ENCODE measurements at regions not wholly inside any gene's neighbourhood (a gene's known extent, or its start where the extent isn't known, plus 50 kb on each side); places are given as distances from the start of the nearest gene placed in this dataset.

GRCh38 chr18:77857678-77858655, 608.3 kb downstream of the GALR1 start:
- TF ChIP-seq CTCF (IDR thresholded peaks at IDR 0.05; ENCODE audit: unreplicated experiment), result no peak
- BruUV-seq (replicated peaks), result no TSS peak
- Mint-ChIP-seq H3K27ac (ENCODE audit: low read depth, unreplicated experiment) (no peak overlapping the region), H3K4me1 (ENCODE audit: insufficient read depth, unreplicated experiment) (no peaks in the 10 kb centered on the region), H3K36me3 (ENCODE audit: insufficient read depth, unreplicated experiment) (no peaks in the 10 kb centered on the region), H3K9me3 (ENCODE audit: unreplicated experiment) (peaks cover 12% of the 10 kb centered on the region), H3K4me3 (ENCODE audit: unreplicated experiment) (no peak overlapping the region), H3K27me3 (ENCODE audit: insufficient read depth, unreplicated experiment) (peaks cover 33% of the 10 kb centered on the region)
- intact Hi-C loops (cut with micrococcal nuclease), result no loop called here
- POLR2A ChIA-PET, result interaction anchor here (0.6 kb wide), 1 partner anchor 668 kb away, joined by 3 read pairs; no protein-coding TSS in a partner anchor
- DNase-seq (ENCODE audit: unreplicated experiment), result no peak
- CTCF ChIA-PET, result no interaction called here

- Mint-ChIP-seq H3K36me3 (ENCODE audit: insufficient read depth, unreplicated experiment) (no peaks in the 10 kb centered on the region), H3K4me3 (ENCODE audit: unreplicated experiment) (no peak overlapping the region), H3K4me1 (ENCODE audit: insufficient read depth, unreplicated experiment) (no peaks in the 10 kb centered on the region), H3K9me3 (ENCODE audit: unreplicated experiment) (peaks cover 12% of the 10 kb centered on the region), H3K27ac (ENCODE audit: low read depth, unreplicated experiment) (no peak overlapping the region), H3K27me3 (ENCODE audit: insufficient read depth, unreplicated experiment) (peaks cover 40% of the 10 kb centered on the region)
- CTCF ChIA-PET, result no interaction called here
- no TSS peak for BruUV-seq (replicated peaks)
- POLR2A ChIA-PET, result no interaction called here
- DNase-seq (ENCODE audit: unreplicated experiment), result no peak
- no peak for TF ChIP-seq CTCF (IDR thresholded peaks at IDR 0.05; ENCODE audit: unreplicated experiment)
- intact Hi-C loops (cut with micrococcal nuclease), result no loop called here
Observed at GRCh38 chr18:77859634-77860033, 610.0 kb downstream of the GALR1 start.

GRCh38 chr18:77862066-77862757, 612.6 kb downstream of the GALR1 start:
- H3K36me3 Mint-ChIP-seq (ENCODE audit: insufficient read depth, unreplicated experiment), result no peaks in the 10 kb centered on the region
- H3K27me3 Mint-ChIP-seq (ENCODE audit: insufficient read depth, unreplicated experiment), result peaks cover 25% of the 10 kb centered on the region
- intact Hi-C loops (cut with micrococcal nuclease), result no loop called here
- DNase-seq (ENCODE audit: unreplicated experiment), result no peak
- no TSS peak for BruUV-seq (replicated peaks)
- TF ChIP-seq CTCF (IDR thresholded peaks at IDR 0.05; ENCODE audit: unreplicated experiment), result no peak
- no peaks in the 10 kb centered on the region for H3K4me1 Mint-ChIP-seq (ENCODE audit: insufficient read depth, unreplicated experiment)
- peaks cover 7% of the 10 kb centered on the region for H3K9me3 Mint-ChIP-seq (ENCODE audit: unreplicated experiment)
- ChIA-PET POLR2A (interaction anchor here (0.7 kb wide), 1 partner anchor 214 kb away, joined by 3 read pairs; no protein-coding TSS in a partner anchor), CTCF (no interaction called here)
- H3K4me3 Mint-ChIP-seq (ENCODE audit: unreplicated experiment), result no peak overlapping the region
- H3K27ac Mint-ChIP-seq (ENCODE audit: low read depth, unreplicated experiment), result no peak overlapping the region

GRCh38 chr18:77865853-77866252, 616.2 kb downstream of the GALR1 start:
- Mint-ChIP-seq H3K36me3 (ENCODE audit: insufficient read depth, unreplicated experiment) (no peaks in the 10 kb centered on the region), H3K27me3 (ENCODE audit: insufficient read depth, unreplicated experiment) (peaks cover 30% of the 10 kb centered on the region), H3K4me3 (ENCODE audit: unreplicated experiment) (no peak overlapping the region), H3K9me3 (ENCODE audit: unreplicated experiment) (peaks cover 8% of the 10 kb centered on the region), H3K27ac (ENCODE audit: low read depth, unreplicated experiment) (no peak overlapping the region), H3K4me1 (ENCODE audit: insufficient read depth, unreplicated experiment) (no peaks in the 10 kb centered on the region)
- ChIA-PET POLR2A (no interaction called here), CTCF (interaction anchor here (1.5 kb wide), 1 partner anchor 11 kb away, joined by 3 read pairs; no protein-coding TSS in a partner anchor)
- intact Hi-C loops (cut with micrococcal nuclease), result no loop called here
- no TSS peak for BruUV-seq (replicated peaks)
- TF ChIP-seq CTCF (IDR thresholded peaks at IDR 0.05; ENCODE audit: unreplicated experiment), result no peak
- DNase-seq (ENCODE audit: unreplicated experiment), result no peak

Data from MCF 10A (cell line).